Epithelial cell of proximal tubule (primary cell): ENCODE measurements at regions not wholly inside any gene's neighbourhood (a gene's known extent, or its start where the extent isn't known, plus 50 kb on each side); places are given as distances from the start of the nearest gene placed in this dataset.

Source experiments
- DNase-seq: peaks from one replicate; pipeline ENCODE4 v3.0.0-alpha.2; 2011; ENCODE audit warnings: low read depth
- H3K4me3 ChIP-seq: 2 replicates; pipeline ENCODE4 v1.5.1; 2011; ENCODE audit warnings: low read depth, mild to moderate bottlenecking, low read length
- TF ChIP-seq, protein P1 (sequence below): conservative IDR thresholded peaks from 2 replicates; pipeline ENCODE4 v1.5.1; 2012; ENCODE audit warnings: low read depth, mild to moderate bottlenecking, low read length

DNA sequence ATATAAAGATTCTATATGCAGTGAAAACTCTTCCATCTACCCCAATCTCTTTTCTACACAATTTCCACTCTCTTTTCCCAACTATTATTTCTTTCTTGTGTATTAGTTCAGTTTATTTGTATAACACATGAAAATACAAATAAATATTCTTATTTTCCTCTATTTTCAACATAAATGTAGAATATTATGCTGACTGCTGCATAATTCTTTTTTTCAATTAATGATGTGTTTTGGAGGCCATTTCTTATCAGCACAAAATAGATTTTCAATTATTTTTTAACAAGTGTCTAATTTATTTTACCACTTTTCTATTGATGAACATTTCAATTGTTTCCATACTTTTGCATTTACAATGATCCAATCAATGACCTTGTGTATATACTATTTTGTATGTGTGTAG, 557.7 kb upstream of the NR3C2 start:
- TF ChIP-seq, protein P1, sequence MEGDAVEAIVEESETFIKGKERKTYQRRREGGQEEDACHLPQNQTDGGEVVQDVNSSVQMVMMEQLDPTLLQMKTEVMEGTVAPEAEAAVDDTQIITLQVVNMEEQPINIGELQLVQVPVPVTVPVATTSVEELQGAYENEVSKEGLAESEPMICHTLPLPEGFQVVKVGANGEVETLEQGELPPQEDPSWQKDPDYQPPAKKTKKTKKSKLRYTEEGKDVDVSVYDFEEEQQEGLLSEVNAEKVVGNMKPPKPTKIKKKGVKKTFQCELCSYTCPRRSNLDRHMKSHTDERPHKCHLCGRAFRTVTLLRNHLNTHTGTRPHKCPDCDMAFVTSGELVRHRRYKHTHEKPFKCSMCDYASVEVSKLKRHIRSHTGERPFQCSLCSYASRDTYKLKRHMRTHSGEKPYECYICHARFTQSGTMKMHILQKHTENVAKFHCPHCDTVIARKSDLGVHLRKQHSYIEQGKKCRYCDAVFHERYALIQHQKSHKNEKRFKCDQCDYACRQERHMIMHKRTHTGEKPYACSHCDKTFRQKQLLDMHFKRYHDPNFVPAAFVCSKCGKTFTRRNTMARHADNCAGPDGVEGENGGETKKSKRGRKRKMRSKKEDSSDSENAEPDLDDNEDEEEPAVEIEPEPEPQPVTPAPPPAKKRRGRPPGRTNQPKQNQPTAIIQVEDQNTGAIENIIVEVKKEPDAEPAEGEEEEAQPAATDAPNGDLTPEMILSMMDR = no peak
- DNase-seq = no peak
- no peak overlapping the region for H3K4me3 ChIP-seq

DNA sequence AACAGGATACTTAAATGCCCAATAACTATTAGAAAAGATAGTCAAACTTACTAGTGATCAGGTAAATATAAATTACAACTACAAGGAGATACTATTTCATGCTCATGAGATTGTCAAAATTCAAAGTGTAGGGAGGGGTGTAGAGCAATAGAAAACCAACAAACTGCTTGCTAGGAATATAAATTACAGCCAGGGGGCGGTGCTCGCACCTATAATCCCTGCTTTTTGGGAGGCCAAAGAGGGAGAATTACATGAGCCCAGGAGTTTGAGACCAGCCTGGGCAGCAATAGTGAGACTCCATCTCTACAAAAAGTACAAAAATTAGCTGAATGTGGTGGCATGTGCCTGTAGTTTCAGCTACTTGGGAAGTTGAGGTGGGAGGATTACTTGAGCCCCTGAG, 556.5 kb upstream of the NR3C2 start:
- no peak overlapping the region for H3K4me3 ChIP-seq
- TF ChIP-seq, protein P1 = peak; percentile 59
- DNase-seq = no peak

DNA sequence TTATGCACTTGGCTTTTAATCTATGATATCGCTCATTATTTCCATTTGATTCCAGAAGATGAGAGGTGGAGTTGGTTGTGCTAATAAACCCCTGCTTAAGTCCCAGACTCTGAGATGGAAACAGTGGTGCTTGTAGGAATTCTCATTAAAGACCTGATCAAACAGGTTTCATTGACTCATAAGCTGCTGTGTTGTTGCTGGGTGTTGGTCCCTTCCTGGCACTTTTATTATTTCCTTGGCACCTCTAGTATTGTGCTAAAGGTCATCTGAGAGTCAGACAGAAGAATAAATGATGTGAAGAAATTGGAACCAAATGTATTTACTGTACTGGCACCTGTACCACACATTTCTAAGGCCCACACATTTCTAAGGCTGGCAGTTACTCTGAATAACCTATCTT, 544.7 kb upstream of the NR3C2 start:
- H3K4me3 ChIP-seq = no peak overlapping the region
- TF ChIP-seq, protein P1 = no peak
- DNase-seq = peak; percentile 15

DNA sequence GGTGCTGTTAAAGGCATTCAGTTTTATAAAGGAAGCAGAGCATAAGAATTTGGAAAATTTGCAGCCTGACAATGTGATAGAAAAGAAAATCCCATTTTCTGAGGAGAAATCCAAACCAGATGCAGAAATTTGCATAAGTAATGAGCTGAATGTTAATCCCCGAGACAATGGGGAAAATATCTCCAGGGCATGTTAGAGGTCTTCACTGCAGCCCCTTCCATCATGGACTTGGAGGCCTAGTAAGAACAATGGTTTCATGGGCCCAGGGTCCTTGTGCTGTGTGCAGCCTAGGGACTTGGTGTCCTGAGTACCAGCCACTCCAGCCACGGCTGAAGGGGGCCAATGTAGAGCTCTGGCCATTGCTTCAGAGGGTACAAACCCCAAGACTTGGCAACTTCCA, 542.7 kb upstream of the NR3C2 start:
- H3K4me3 ChIP-seq = no peak overlapping the region
- TF ChIP-seq, protein P1 = no peak
- no peak for DNase-seq

DNA sequence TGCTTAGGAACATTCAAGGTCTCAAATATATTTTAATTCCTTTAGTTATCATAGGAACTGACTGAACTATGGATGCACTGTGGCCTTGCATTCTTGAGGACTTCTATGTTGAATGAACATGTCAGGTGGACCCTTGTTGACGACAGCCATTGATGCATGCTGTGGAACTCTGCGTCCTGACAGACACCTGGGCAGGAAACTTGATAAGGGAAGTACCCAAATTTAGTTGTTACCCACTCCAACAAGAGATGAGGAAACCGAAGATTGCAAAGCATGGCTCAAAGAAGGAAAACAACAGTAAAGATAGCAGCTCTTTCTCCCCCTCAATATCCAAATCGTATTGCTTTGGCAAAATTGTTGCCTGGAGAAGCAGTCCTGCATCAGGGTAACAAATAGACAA, 540.0 kb upstream of the NR3C2 start:
- TF ChIP-seq, protein P1 = no peak

DNA sequence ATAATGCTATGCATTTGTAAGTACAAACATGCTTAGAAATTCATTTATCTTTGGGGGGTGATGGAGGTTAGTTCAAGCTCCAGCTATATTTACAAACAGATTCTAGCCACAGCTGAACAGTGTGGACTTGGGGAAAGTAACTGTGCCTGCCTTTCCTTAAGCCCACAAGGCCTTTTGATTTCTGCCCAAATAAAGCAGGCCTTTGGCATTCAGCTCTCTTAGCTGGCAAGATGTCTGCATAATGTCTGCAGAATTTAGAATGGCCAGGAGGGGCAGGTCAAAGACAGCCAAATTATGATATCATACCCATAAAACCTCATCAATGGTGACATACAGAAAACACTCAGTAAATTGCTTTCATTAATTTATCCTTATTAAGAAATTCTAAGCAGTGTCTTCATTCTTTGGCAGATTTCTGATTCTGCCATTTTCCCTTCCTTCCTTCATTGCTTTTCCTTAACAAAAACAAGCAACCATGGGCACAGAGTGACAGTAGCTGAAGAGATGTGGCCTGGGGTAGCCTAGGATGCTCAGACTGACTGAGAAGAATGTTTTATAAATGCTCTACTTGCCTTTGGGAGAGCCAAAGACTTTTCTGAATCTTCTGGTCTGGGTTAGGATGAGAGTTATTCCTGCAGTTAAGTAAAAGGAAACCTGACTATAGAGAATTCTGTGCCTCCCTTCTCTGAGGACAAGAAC, 538.7 kb upstream of the NR3C2 start:
- TF ChIP-seq, protein P1 = no peak
- DNase-seq = no peak
- H3K4me3 ChIP-seq = no peak overlapping the region

More for the DNA sequence above, 540.0 kb upstream of the NR3C2 start:
- H3K4me3 ChIP-seq = no peak overlapping the region
- no peak for DNase-seq

DNA sequence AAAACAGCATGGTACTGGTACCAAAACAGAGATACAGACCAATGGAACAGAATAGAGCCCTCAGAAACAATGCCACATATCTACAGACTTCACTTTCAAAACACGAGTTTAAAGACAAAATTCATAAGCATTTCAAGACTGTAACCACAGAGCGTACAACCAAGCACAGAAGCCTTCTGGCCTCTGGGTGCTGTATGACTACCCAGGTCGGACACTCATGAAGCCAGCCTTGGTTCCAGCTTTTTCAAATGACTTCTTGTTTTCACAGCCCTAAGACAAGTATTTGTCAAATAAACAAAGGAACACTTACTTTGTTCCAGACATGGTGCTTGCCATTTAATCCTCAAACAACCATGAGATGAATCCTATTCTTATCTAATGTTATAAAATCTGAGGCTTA, 536.1 kb upstream of the NR3C2 start:
- DNase-seq = no peak
- TF ChIP-seq, protein P1 = no peak
- H3K4me3 ChIP-seq = no peak overlapping the region
